ENCODE measurements at regions not wholly inside any gene's neighbourhood (a gene's known extent, or its start where the extent isn't known, plus 50 kb on each side); places are given as distances from the start of the nearest gene placed in this dataset.

DNA sequence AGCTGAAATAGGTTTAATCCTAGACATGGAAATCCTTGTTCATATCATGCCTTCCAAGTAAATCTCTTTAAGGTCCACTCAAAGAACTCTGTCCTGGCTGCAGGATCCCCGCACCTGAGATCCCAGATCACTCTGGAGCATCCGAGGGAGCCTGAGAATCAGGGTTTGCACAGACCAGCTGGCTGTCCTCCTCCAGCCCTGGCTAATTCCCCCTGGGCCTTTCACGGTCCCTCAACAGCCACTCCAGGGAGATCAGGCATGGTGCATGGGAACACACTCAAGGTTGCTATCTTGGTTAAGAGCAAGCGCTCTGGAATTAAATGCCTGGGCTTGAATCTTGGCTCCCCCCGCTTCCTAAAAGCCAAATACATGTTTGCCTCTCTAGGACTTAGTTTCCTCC, 130.8 kb downstream of the IRS2 start:
- Histone ChIP-seq H3K27ac (ENCODE audit: control insufficient read depth, insufficient read depth, low read length) (no peak overlapping the region), H3K9me3 (ENCODE audit: control insufficient read depth, low read depth, low read length) (no peaks in the 10 kb centered on the region)
- dilution Hi-C loops (cut with MboI; ENCODE audit: extremely low pct_ligation_motif_present, low sequenced_read_pairs) = no loop called here

GRCh38 chr13:109655206-109655600, 131.2 kb downstream of the IRS2 start:
- Histone ChIP-seq H4K20me1 (ENCODE audit: control insufficient read depth, extremely low read depth, insufficient read depth, low read length) (no peaks in the 10 kb centered on the region), H3K27me3 (ENCODE audit: control insufficient read depth, extremely low read depth, insufficient read depth, low read length) (no peaks in the 10 kb centered on the region), H3K27ac (ENCODE audit: control insufficient read depth, insufficient read depth, low read length) (no peak overlapping the region), H3K9ac (ENCODE audit: control insufficient read depth, extremely low read depth, insufficient read depth, low read length) (no peak overlapping the region), H3K79me2 (ENCODE audit: control insufficient read depth, insufficient read depth, low read length) (no peaks in the 10 kb centered on the region), H3K4me1 (ENCODE audit: control insufficient read depth, extremely low read depth, insufficient read depth, low read length) (no peaks in the 10 kb centered on the region), H3K36me3 (ENCODE audit: control insufficient read depth in 2 of 2, extremely low read depth in 1 of 2, insufficient read depth in 2 of 2, low read length in 2 of 2) (no peaks in the 10 kb centered on the region), H3K9me3 (ENCODE audit: control insufficient read depth, low read depth, low read length) (no peaks in the 10 kb centered on the region), H3K4me3 (ENCODE audit: control insufficient read depth in 2 of 3, extremely low read depth in 1 of 3, insufficient read depth in 2 of 3, low read depth in 1 of 3, low read length in 3 of 3) (no peak overlapping the region), H3K4me2 (ENCODE audit: control insufficient read depth, extremely low read depth, insufficient read depth, low read depth, low read length) (no peak overlapping the region), H3K9me1 (ENCODE audit: control insufficient read depth, extremely low read depth, insufficient read depth, low read length) (no peaks in the 10 kb centered on the region), H2AFZ (ENCODE audit: control insufficient read depth, low read length) (no peak overlapping the region)
- dilution Hi-C loops (cut with MboI; ENCODE audit: extremely low pct_ligation_motif_present, low sequenced_read_pairs) = no loop called here
- DNase-seq (ENCODE audit: low read depth, low spot score) = no peak
- no peak for FAIRE-seq
- TF ChIP-seq EZH2 (IDR thresholded peaks at IDR 0.05; ENCODE audit: low read length) (no peak), CTCF (optimal IDR thresholded peaks at IDR 0.05 in 1 of 3, IDR thresholded peaks at IDR 0.05 in 1 of 3, conservative IDR thresholded peaks at IDR 0.05 in 1 of 3; ENCODE audit: extremely low read depth in 1 of 3, insufficient read depth in 2 of 3, low read length in 3 of 3) (no peak)

More for the DNA sequence above, 130.8 kb downstream of the IRS2 start:
- H4K20me1 ChIP-seq (ENCODE audit: control insufficient read depth, extremely low read depth, insufficient read depth, low read length) = no peaks in the 10 kb centered on the region
- H3K4me1 ChIP-seq (ENCODE audit: control insufficient read depth, extremely low read depth, insufficient read depth, low read length) = no peaks in the 10 kb centered on the region
- H3K9ac ChIP-seq (ENCODE audit: control insufficient read depth, extremely low read depth, insufficient read depth, low read length) = no peak overlapping the region
- DNase-seq (ENCODE audit: low read depth, low spot score) = no peak
- no peaks in the 10 kb centered on the region for H3K9me1 ChIP-seq (ENCODE audit: control insufficient read depth, extremely low read depth, insufficient read depth, low read length)
- no peak overlapping the region for H3K4me2 ChIP-seq (ENCODE audit: control insufficient read depth, extremely low read depth, insufficient read depth, low read depth, low read length)
- no peak for TF ChIP-seq EZH2 (IDR thresholded peaks at IDR 0.05; ENCODE audit: low read length)
- no peak for TF ChIP-seq CTCF (optimal IDR thresholded peaks at IDR 0.05 in 1 of 3, IDR thresholded peaks at IDR 0.05 in 1 of 3, conservative IDR thresholded peaks at IDR 0.05 in 1 of 3; ENCODE audit: extremely low read depth in 1 of 3, insufficient read depth in 2 of 3, low read length in 3 of 3)
- no peak overlapping the region for H2AFZ ChIP-seq (ENCODE audit: control insufficient read depth, low read length)
- no peak overlapping the region for H3K4me3 ChIP-seq (ENCODE audit: control insufficient read depth in 2 of 3, extremely low read depth in 1 of 3, insufficient read depth in 2 of 3, low read depth in 1 of 3, low read length in 3 of 3)
- FAIRE-seq = no peak
- no peaks in the 10 kb centered on the region for H3K36me3 ChIP-seq (ENCODE audit: control insufficient read depth in 2 of 2, extremely low read depth in 1 of 2, insufficient read depth in 2 of 2, low read length in 2 of 2)
- no peaks in the 10 kb centered on the region for H3K27me3 ChIP-seq (ENCODE audit: control insufficient read depth, extremely low read depth, insufficient read depth, low read length)
- H3K79me2 ChIP-seq (ENCODE audit: control insufficient read depth, insufficient read depth, low read length) = no peaks in the 10 kb centered on the region
